ENCODE measurements at regions not wholly inside any gene's neighbourhood (a gene's known extent, or its start where the extent isn't known, plus 50 kb on each side); places are given as distances from the start of the nearest gene placed in this dataset.

DNA sequence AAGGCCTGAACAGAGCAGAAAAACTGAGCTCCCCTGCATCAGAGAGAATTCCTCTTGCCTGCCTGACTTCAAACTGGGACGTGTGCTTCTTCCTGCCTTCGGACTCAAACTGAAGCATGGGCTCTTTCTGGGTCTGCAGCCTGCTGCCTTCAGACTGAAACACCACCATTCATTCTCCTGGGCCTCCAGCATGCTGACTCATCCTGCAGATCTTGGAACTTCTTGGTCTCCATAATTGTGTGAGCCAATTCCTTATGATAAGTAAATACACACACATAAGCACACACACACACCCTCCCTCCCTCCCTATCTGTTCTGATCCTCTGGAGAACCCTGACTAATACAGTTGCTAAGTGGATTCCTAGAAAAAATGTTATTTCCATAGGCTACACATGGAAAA lies 874.3 kb upstream of the EEF2KMT start:
- Histone ChIP-seq H3K27me3 (ENCODE audit: control insufficient read depth in 3 of 3, insufficient read depth in 3 of 3, low read length in 3 of 3) (no peaks in the 10 kb centered on the region), H3K4me3 (ENCODE audit: low read depth in 1 of 3, low read length in 3 of 3) (no peak overlapping the region), H3K36me3 (ENCODE audit: control insufficient read depth in 3 of 3, insufficient read depth in 2 of 3, low read depth in 1 of 3, low read length in 3 of 3) (no peaks in the 10 kb centered on the region), H3K9me3 (ENCODE audit: control insufficient read depth in 2 of 2, insufficient read depth in 1 of 2, low read depth in 1 of 2, low read length in 1 of 2) (no peaks in the 10 kb centered on the region), H3K27ac (ENCODE audit: low read depth in 1 of 3, low read length in 2 of 3) (no peak overlapping the region), H3K4me1 (ENCODE audit: control insufficient read depth in 3 of 3, insufficient read depth in 2 of 3, low read depth in 1 of 3, low read length in 2 of 3) (no peaks in the 10 kb centered on the region)
- DNase-seq (no peak), FAIRE-seq (no peak)
- 76 to 96% (median 86%) methylated on average over 2 of the region's 2 CpGs for WGBS, 3 donors

DNA sequence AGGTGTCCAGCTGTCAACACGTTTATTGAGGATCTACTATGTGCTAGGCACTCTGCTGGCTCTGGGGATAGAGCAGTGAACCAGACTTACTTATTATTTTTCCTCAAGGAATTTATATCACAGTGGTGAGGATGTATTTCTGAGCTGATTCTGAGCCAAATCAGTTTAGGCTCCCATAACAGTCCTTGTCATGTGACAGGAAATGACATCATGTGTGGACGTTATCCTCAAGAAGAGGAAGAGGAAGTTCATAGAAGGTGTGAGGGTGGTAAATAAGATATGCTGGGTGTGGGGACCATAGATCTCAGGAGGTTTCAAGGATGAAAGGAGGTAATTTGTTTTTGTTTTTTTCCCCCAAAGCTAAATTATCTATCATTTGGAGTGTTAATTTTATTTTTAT lies 873.5 kb upstream of the EEF2KMT start:
- no peak for FAIRE-seq
- WGBS, 3 donors: 44 to 53% (median 48%) methylated on average over 2 of the region's 2 CpGs
- H3K36me3 ChIP-seq (ENCODE audit: control insufficient read depth in 3 of 3, insufficient read depth in 2 of 3, low read depth in 1 of 3, low read length in 3 of 3): no peaks in the 10 kb centered on the region
- no peaks in the 10 kb centered on the region for H3K27me3 ChIP-seq (ENCODE audit: control insufficient read depth in 3 of 3, insufficient read depth in 3 of 3, low read length in 3 of 3)
- H3K9me3 ChIP-seq (ENCODE audit: control insufficient read depth in 2 of 2, insufficient read depth in 1 of 2, low read depth in 1 of 2, low read length in 1 of 2): no peaks in the 10 kb centered on the region
- no peak for DNase-seq
- H3K4me3 ChIP-seq (ENCODE audit: low read depth in 1 of 3, low read length in 3 of 3): no peak overlapping the region
- H3K4me1 ChIP-seq (ENCODE audit: control insufficient read depth in 3 of 3, insufficient read depth in 2 of 3, low read depth in 1 of 3, low read length in 2 of 3): no peaks in the 10 kb centered on the region
- no peak overlapping the region for H3K27ac ChIP-seq (ENCODE audit: low read depth in 1 of 3, low read length in 2 of 3)

DNA sequence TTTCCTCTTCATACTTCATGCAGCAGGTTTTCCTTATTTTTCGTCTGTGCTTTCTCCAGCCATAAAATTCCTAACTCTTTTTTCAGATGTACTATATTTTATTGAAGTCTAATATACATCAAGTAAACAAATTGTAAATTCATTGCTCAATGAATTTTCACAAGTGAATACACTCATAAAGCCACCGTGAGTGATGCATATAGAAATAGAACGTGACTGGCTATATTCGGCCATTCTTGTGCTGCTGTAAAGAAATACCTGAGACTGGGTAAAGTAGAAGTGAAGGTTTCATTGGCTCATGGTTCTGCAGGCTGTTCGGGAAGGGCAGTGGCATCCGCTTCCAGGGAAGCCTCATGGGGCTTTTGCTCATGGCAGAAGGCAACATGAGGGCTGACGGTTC lies 868.4 kb upstream of the EEF2KMT start:
- no peaks in the 10 kb centered on the region for H3K4me1 ChIP-seq (ENCODE audit: control insufficient read depth in 3 of 3, insufficient read depth in 2 of 3, low read depth in 1 of 3, low read length in 2 of 3)
- no peaks in the 10 kb centered on the region for H3K27me3 ChIP-seq (ENCODE audit: control insufficient read depth in 3 of 3, insufficient read depth in 3 of 3, low read length in 3 of 3)
- no peaks in the 10 kb centered on the region for H3K9me3 ChIP-seq (ENCODE audit: control insufficient read depth in 2 of 2, insufficient read depth in 1 of 2, low read depth in 1 of 2, low read length in 1 of 2)
- H3K4me3 ChIP-seq (ENCODE audit: low read depth in 1 of 3, low read length in 3 of 3): no peak overlapping the region
- 77 to 83% (median 78%) methylated on average over 7 of the region's 7 CpGs for WGBS, 3 donors
- no peaks in the 10 kb centered on the region for H3K36me3 ChIP-seq (ENCODE audit: control insufficient read depth in 3 of 3, insufficient read depth in 2 of 3, low read depth in 1 of 3, low read length in 3 of 3)
- no peak for FAIRE-seq
- H3K27ac ChIP-seq (ENCODE audit: low read depth in 1 of 3, low read length in 2 of 3): no peak overlapping the region
- DNase-seq: no peak

DNA sequence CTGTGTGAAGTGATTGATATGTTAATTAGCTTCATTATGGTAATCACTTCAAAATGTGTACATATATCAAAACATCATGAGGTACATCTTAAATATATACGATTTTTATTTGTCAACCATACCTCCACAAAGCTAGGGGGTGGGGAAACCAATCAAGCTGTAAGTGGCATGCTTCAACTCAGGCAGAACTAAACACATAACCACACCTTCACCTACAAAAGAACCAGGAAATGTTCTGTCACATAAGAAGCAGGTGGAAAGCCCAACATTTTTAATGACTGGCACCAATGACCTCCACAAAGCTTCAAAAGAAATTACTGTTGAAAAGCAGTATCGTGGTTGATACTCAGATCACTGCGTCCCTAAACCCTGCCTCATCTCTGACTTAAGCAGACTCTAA lies 867.7 kb upstream of the EEF2KMT start:
- Histone ChIP-seq H3K27me3 (ENCODE audit: control insufficient read depth in 3 of 3, insufficient read depth in 3 of 3, low read length in 3 of 3) (no peaks in the 10 kb centered on the region), H3K36me3 (ENCODE audit: control insufficient read depth in 3 of 3, insufficient read depth in 2 of 3, low read depth in 1 of 3, low read length in 3 of 3) (no peaks in the 10 kb centered on the region), H3K4me3 (ENCODE audit: low read depth in 1 of 3, low read length in 3 of 3) (no peak overlapping the region), H3K4me1 (ENCODE audit: control insufficient read depth in 3 of 3, insufficient read depth in 2 of 3, low read depth in 1 of 3, low read length in 2 of 3) (no peaks in the 10 kb centered on the region), H3K9me3 (ENCODE audit: control insufficient read depth in 2 of 2, insufficient read depth in 1 of 2, low read depth in 1 of 2, low read length in 1 of 2) (no peaks in the 10 kb centered on the region), H3K27ac (ENCODE audit: low read depth in 1 of 3, low read length in 2 of 3) (no peak overlapping the region)
- 75 to 88% (median 80%) methylated on average over 3 of the region's 3 CpGs for WGBS, 3 donors
- DNase-seq (no peak), FAIRE-seq (no peak)

DNA sequence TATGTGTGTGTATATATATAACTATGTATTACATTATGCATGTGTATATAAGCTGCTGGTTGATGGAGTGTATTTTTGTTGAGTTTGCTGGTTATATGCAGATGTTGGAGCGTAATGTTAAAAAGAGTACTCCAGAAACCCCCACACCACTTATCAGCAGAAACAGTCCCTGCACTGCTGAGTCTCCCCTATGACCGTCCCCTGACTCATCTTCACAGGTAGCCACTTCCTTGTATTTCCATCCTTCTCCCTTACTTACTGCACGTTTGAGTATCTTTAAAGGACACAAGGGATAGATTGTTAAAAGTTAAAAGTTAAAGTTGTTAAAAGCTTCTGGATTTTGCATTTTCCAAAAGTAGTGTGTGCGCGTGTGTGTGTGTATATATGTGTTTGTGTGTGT lies 853.9 kb upstream of the EEF2KMT start:
- Histone ChIP-seq H3K27ac (ENCODE audit: low read depth in 1 of 3, low read length in 2 of 3) (no peak overlapping the region), H3K4me1 (ENCODE audit: control insufficient read depth in 3 of 3, insufficient read depth in 2 of 3, low read depth in 1 of 3, low read length in 2 of 3) (no peaks in the 10 kb centered on the region), H3K27me3 (ENCODE audit: control insufficient read depth in 3 of 3, insufficient read depth in 3 of 3, low read length in 3 of 3) (no peaks in the 10 kb centered on the region), H3K36me3 (ENCODE audit: control insufficient read depth in 3 of 3, insufficient read depth in 2 of 3, low read depth in 1 of 3, low read length in 3 of 3) (no peaks in the 10 kb centered on the region), H3K4me3 (ENCODE audit: low read depth in 1 of 3, low read length in 3 of 3) (no peak overlapping the region), H3K9me3 (ENCODE audit: control insufficient read depth in 2 of 2, insufficient read depth in 1 of 2, low read depth in 1 of 2, low read length in 1 of 2) (no peaks in the 10 kb centered on the region)
- FAIRE-seq (no peak), DNase-seq (no peak)
- WGBS, 3 donors: 75 to 86% (median 78%) methylated on average over 5 of the region's 5 CpGs

DNA sequence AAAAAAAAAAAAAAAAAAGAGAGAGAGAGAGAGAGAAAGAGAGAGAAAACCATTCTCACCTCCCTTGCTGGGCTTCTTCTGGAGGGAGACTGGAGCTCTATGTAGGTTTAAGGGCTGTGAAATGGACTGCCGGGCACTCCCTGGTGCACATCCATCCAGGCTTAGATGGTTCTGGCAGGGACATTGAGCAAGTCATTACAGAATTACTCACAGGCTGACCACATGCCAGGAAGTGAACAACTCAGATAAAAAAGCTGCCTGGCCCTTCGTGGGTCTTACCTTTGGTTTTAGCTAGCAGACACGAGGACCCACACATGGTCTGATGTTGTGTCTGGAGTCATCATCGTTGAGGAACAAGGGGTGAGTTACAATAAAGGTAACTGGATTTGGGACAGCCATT lies 847.4 kb upstream of the EEF2KMT start:
- no peaks in the 10 kb centered on the region for H3K4me1 ChIP-seq (ENCODE audit: control insufficient read depth in 3 of 3, insufficient read depth in 2 of 3, low read depth in 1 of 3, low read length in 2 of 3)
- peaks cover 2 to 5% of the 10 kb centered on the region in 2 donors for H3K9me3 ChIP-seq (ENCODE audit: control insufficient read depth in 2 of 2, insufficient read depth in 1 of 2, low read depth in 1 of 2, low read length in 1 of 2)
- H3K4me3 ChIP-seq (ENCODE audit: low read depth in 1 of 3, low read length in 3 of 3): no peak overlapping the region
- FAIRE-seq: no peak
- no peaks in the 10 kb centered on the region for H3K27me3 ChIP-seq (ENCODE audit: control insufficient read depth in 3 of 3, insufficient read depth in 3 of 3, low read length in 3 of 3)
- no peaks in the 10 kb centered on the region for H3K36me3 ChIP-seq (ENCODE audit: control insufficient read depth in 3 of 3, insufficient read depth in 2 of 3, low read depth in 1 of 3, low read length in 3 of 3)
- DNase-seq: no peak
- WGBS, 3 donors: 60 to 66% (median 62%) methylated on average over 4 of the region's 4 CpGs
- H3K27ac ChIP-seq (ENCODE audit: low read depth in 1 of 3, low read length in 2 of 3): no peak overlapping the region

DNA sequence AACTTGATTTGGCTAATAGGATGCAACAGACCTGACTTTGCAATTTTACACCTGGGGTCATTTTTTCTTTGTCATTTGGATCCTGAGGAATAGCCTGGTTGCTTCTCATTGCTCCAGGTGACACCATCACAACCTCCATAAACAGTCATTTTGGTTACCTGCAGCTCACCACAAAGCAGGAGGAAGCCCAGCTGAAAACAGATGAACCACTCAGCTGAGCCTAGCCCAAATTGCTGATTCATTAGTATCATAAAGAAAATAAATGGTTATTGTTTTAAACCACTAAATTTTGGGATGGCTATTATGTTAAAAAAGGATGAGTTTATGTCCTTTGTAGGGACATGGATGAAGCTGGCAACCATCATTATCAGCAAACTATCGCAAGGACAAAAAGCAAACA lies 841.0 kb upstream of the EEF2KMT start:
- H3K27me3 ChIP-seq (ENCODE audit: control insufficient read depth in 3 of 3, insufficient read depth in 3 of 3, low read length in 3 of 3): no peaks in the 10 kb centered on the region
- no peak overlapping the region for H3K4me3 ChIP-seq (ENCODE audit: low read depth in 1 of 3, low read length in 3 of 3)
- H3K9me3 ChIP-seq (ENCODE audit: control insufficient read depth in 2 of 2, insufficient read depth in 1 of 2, low read depth in 1 of 2, low read length in 1 of 2): peaks cover 2 to 13% of the 10 kb centered on the region in 2 donors
- H3K27ac ChIP-seq (ENCODE audit: low read depth in 1 of 3, low read length in 2 of 3): no peak overlapping the region
- FAIRE-seq (no peak), DNase-seq (no peak)
- 88 to 94% (median 90%) methylated on average over 1 of the region's 1 CpG for WGBS, 3 donors
- no peaks in the 10 kb centered on the region for H3K4me1 ChIP-seq (ENCODE audit: control insufficient read depth in 3 of 3, insufficient read depth in 2 of 3, low read depth in 1 of 3, low read length in 2 of 3)
- H3K36me3 ChIP-seq (ENCODE audit: control insufficient read depth in 3 of 3, insufficient read depth in 2 of 3, low read depth in 1 of 3, low read length in 3 of 3): no peaks in the 10 kb centered on the region

DNA sequence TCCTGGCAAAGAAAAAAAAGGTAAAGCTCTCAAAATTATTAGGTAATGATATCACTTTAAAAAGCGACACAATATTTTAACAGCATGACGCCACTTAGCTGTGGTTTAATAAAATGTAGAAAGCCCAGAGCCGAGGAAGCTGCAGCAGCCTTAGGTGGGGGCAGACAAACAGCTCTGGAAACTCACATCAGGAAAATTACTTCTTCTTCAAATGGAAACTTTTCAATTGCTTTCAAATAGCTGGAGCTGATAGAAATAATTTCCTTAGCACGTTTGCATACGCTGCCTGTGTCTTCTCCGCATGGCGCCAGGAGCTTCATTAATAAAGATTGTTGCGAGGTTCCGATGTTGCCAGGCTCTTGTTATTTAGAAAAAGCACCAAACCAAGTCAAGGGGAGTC lies 835.3 kb upstream of the EEF2KMT start:
- FAIRE-seq (no peak), DNase-seq (no peak)
- Histone ChIP-seq H3K9me3 (ENCODE audit: control insufficient read depth in 2 of 2, insufficient read depth in 1 of 2, low read depth in 1 of 2, low read length in 1 of 2) (peaks cover 0 to 2% of the 10 kb centered on the region in 2 donors), H3K27ac (ENCODE audit: low read depth in 1 of 3, low read length in 2 of 3) (no peak overlapping the region), H3K27me3 (ENCODE audit: control insufficient read depth in 3 of 3, insufficient read depth in 3 of 3, low read length in 3 of 3) (no peaks in the 10 kb centered on the region), H3K36me3 (ENCODE audit: control insufficient read depth in 3 of 3, insufficient read depth in 2 of 3, low read depth in 1 of 3, low read length in 3 of 3) (no peaks in the 10 kb centered on the region), H3K4me3 (ENCODE audit: low read depth in 1 of 3, low read length in 3 of 3) (no peak overlapping the region), H3K4me1 (ENCODE audit: control insufficient read depth in 3 of 3, insufficient read depth in 2 of 3, low read depth in 1 of 3, low read length in 2 of 3) (no peaks in the 10 kb centered on the region)
- 64 to 78% (median 76%) methylated on average over 9 of the region's 9 CpGs for WGBS, 3 donors

DNA sequence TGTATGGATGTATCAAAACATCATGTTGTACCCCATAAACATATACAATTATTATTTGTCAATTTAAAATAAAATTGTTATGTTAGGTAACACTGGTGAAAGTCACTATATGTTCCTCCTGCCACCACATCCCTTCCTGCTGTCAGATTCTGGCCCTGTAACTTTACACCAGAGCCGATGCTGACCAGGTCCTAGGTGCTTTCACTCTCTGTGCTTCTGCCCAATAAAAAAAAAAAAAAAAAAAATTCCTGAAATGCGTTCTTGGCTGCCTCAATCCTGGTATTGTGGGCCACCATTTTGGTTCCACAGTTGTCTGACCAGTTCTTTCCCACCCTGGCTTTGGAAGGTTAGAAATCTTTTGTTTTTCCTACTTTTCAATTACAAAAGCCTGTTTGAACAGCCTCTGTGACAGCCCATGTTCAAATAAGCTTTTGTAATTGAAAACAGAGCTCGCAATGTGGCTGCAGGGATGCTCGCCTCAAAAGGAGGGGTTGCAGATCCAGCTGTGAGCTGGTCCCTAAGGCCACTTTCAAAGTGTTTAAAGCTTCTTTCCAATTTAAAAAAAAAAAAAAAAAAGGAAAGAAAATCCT lies 831.0 kb upstream of the EEF2KMT start:
- H3K27me3 ChIP-seq (ENCODE audit: control insufficient read depth in 3 of 3, insufficient read depth in 3 of 3, low read length in 3 of 3): no peaks in the 10 kb centered on the region
- no peaks in the 10 kb centered on the region for H3K4me1 ChIP-seq (ENCODE audit: control insufficient read depth in 3 of 3, insufficient read depth in 2 of 3, low read depth in 1 of 3, low read length in 2 of 3)
- 18 to 21% (median 19%) methylated on average over 4 of the region's 4 CpGs for WGBS, 3 donors
- H3K4me3 ChIP-seq (ENCODE audit: low read depth in 1 of 3, low read length in 3 of 3): no peak overlapping the region
- no peak overlapping the region for H3K27ac ChIP-seq (ENCODE audit: low read depth in 1 of 3, low read length in 2 of 3)
- no peaks in the 10 kb centered on the region for H3K9me3 ChIP-seq (ENCODE audit: control insufficient read depth in 2 of 2, insufficient read depth in 1 of 2, low read depth in 1 of 2, low read length in 1 of 2)
- no peak for DNase-seq
- H3K36me3 ChIP-seq (ENCODE audit: control insufficient read depth in 3 of 3, insufficient read depth in 2 of 3, low read depth in 1 of 3, low read length in 3 of 3): no peaks in the 10 kb centered on the region
- FAIRE-seq: no peak

All from small intestine (tissue), 7 donors.